Mammary epithelial cell (primary cell): ENCODE measurements at regions not wholly inside any gene's neighbourhood (a gene's known extent, or its start where the extent isn't known, plus 50 kb on each side); places are given as distances from the start of the nearest gene placed in this dataset.

Experiments
- EZH2 ChIP-seq: IDR thresholded peaks from 2 replicates; pipeline ENCODE4 v1.6.1; 2012; ENCODE audit warnings: low read length, inconsistent platforms, borderline replicate concordance
- TF ChIP-seq, protein P1 (sequence below), 2 donors: IDR thresholded peaks in 1 of 2; conservative IDR thresholded peaks in 1 of 2; 2 replicates each; pipeline ENCODE4 v1.5.1; 2011 to 2012; ENCODE audit warnings: inconsistent platforms in 2 of 2, low read length in 2 of 2, mild to moderate bottlenecking in 2 of 2, control low read depth in 1 of 2, low read depth in 1 of 2; ENCODE audit not compliant: insufficient read depth in 1 of 2; ENCODE audit errors: extremely low read depth in 1 of 2

DNA sequence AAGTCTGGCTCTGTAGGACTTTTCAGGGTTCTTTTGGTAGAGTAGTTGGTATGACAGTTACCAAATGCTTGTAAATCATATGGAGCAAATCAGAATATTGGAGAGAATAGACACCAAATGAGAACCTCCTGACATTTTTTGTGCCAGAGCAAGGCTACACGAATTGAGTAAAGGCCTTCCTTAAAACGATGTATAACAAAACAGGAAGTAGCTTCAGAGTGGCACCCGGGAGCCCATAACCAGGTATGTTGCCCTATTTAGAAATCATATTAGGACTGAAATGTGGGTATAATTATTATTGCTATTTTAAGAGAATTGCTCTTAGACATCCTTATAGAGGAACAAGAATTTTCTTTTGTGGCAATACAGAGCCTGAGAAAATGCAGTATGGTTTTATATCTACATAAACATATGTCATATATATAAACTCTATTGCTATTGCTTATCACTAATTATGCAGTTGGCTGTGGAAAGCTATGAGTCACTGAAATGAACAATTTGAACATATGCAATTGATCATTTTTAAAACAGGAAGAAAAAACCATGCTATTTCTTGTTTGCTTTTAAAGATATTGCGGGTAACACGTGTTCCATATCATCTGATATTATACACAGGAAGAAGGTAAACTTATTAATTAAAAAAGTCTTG is 197.4 kb upstream of the MTPN start:
- TF ChIP-seq, protein P1, sequence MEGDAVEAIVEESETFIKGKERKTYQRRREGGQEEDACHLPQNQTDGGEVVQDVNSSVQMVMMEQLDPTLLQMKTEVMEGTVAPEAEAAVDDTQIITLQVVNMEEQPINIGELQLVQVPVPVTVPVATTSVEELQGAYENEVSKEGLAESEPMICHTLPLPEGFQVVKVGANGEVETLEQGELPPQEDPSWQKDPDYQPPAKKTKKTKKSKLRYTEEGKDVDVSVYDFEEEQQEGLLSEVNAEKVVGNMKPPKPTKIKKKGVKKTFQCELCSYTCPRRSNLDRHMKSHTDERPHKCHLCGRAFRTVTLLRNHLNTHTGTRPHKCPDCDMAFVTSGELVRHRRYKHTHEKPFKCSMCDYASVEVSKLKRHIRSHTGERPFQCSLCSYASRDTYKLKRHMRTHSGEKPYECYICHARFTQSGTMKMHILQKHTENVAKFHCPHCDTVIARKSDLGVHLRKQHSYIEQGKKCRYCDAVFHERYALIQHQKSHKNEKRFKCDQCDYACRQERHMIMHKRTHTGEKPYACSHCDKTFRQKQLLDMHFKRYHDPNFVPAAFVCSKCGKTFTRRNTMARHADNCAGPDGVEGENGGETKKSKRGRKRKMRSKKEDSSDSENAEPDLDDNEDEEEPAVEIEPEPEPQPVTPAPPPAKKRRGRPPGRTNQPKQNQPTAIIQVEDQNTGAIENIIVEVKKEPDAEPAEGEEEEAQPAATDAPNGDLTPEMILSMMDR (conservative IDR thresholded peaks at IDR 0.05 in 1 of 2, IDR thresholded peaks at IDR 0.05 in 1 of 2; ENCODE audit: extremely low read depth in 1 of 2, insufficient read depth in 1 of 2, low read depth in 1 of 2, low read length in 2 of 2), result no peak
- no peak for TF ChIP-seq EZH2
